Small intestine (tissue), 7 donors: ENCODE measurements at regions not wholly inside any gene's neighbourhood (a gene's known extent, or its start where the extent isn't known, plus 50 kb on each side); places are given as distances from the start of the nearest gene placed in this dataset.

Source experiments
- DNase-seq, 2 donors: peaks; one replicate each; pipeline versions ENCODE4 v3.0.0 to v3.0.0-alpha.2; 2013
- FAIRE-seq: peaks from 2 replicates; lab custom pipeline; 2012; peaks lifted over from hg19 to GRCh38; lab: Jason Lieb, UNC
- H3K27ac ChIP-seq, 3 donors: one replicate each; pipeline ENCODE4 v1.5.1; 2013; ENCODE audit warnings: low read length in 2 of 3, mild to moderate bottlenecking in 2 of 3, control low read depth in 1 of 3, inconsistent platforms in 1 of 3, low read depth in 1 of 3, moderate library complexity in 1 of 3
- H3K27me3 ChIP-seq, 3 donors: one replicate each; pipeline ENCODE4 v1.6.1; 2013; ENCODE audit warnings: low read length in 3 of 3, inconsistent platforms in 1 of 3; ENCODE audit not compliant: control insufficient read depth in 3 of 3, insufficient read depth in 3 of 3
- H3K36me3 ChIP-seq, 3 donors: one replicate each; pipeline ENCODE4 v1.6.1; 2013; ENCODE audit warnings: low read length in 3 of 3, inconsistent platforms in 1 of 3, low read depth in 1 of 3, mild to moderate bottlenecking in 1 of 3, moderate library complexity in 1 of 3; ENCODE audit not compliant: control insufficient read depth in 3 of 3, insufficient read depth in 2 of 3
- H3K4me1 ChIP-seq, 3 donors: one replicate each; pipeline ENCODE4 v1.6.1; 2013; ENCODE audit warnings: low read length in 2 of 3, inconsistent platforms in 1 of 3, low read depth in 1 of 3, mild to moderate bottlenecking in 1 of 3, moderate library complexity in 1 of 3; ENCODE audit not compliant: control insufficient read depth in 3 of 3, insufficient read depth in 2 of 3
- H3K4me3 ChIP-seq, 3 donors: one replicate each; pipeline ENCODE4 v1.5.1; 2013; ENCODE audit warnings: low read length in 3 of 3, control low read depth in 1 of 3, inconsistent platforms in 1 of 3, low read depth in 1 of 3, mild to moderate bottlenecking in 1 of 3, moderate library complexity in 1 of 3
- H3K9me3 ChIP-seq, 2 donors: one replicate each; pipeline ENCODE4 v1.6.1; 2013; ENCODE audit warnings: low read depth in 1 of 2, low read length in 1 of 2; ENCODE audit not compliant: control insufficient read depth in 2 of 2, insufficient read depth in 1 of 2
- WGBS, 3 donors: extraction: QIAGEN DNeasy Blood & Tissue Kit; methylation state at CpG; one replicate each; pipeline ENCODE4 v1.1.7; 2013; 5-methylcytosine and 5-hydroxymethylcytosine counted together
- donor health status: healthy with polysubstance abuse.
- donor health status: control.
- donor health status: control.
- donor health status: Bipolar disorder and iron deficiency.
- donor health status: healthy.

- Histone ChIP-seq H3K4me1 (no peaks in the 10 kb centered on the region), H3K27me3 (no peaks in the 10 kb centered on the region), H3K9me3 (peaks cover 0 to 4% of the 10 kb centered on the region in 2 donors), H3K27ac (no peak overlapping the region), H3K4me3 (no peak overlapping the region), H3K36me3 (no peaks in the 10 kb centered on the region)
- DNase-seq (no peak), FAIRE-seq (no peak)
- WGBS, 3 donors: 41 to 47% (median 46%) methylated on average over 9 of the region's 9 CpGs
Measured at GRCh38 chr5:152185547-152186245, 219.4 kb downstream of the NMUR2 start.

GRCh38 chr5:152184266-152184665 lies 220.8 kb downstream of the NMUR2 start:
- Histone ChIP-seq H3K9me3 (peaks cover 0 to 12% of the 10 kb centered on the region in 2 donors), H3K4me1 (no peaks in the 10 kb centered on the region), H3K36me3 (no peaks in the 10 kb centered on the region), H3K27me3 (no peaks in the 10 kb centered on the region), H3K27ac (no peak overlapping the region), H3K4me3 (no peak overlapping the region)
- 46 to 65% (median 61%) methylated on average over 2 of the region's 2 CpGs for WGBS, 3 donors
- FAIRE-seq (no peak), DNase-seq (no peak)

- H3K4me1 ChIP-seq: no peaks in the 10 kb centered on the region
- FAIRE-seq: no peak
- WGBS, 3 donors: 66 to 86% (median 77%) methylated on average over 3 of the region's 3 CpGs
- DNase-seq: no peak
- no peak overlapping the region for H3K4me3 ChIP-seq
- peaks cover 0 to 8% of the 10 kb centered on the region in 2 donors for H3K9me3 ChIP-seq
- no peaks in the 10 kb centered on the region for H3K27me3 ChIP-seq
- H3K36me3 ChIP-seq: no peaks in the 10 kb centered on the region
- no peak overlapping the region for H3K27ac ChIP-seq
Measured at GRCh38 chr5:152181461-152181860, 223.6 kb downstream of the NMUR2 start.

- Histone ChIP-seq H3K27me3 (no peaks in the 10 kb centered on the region), H3K27ac (no peak overlapping the region), H3K4me1 (no peaks in the 10 kb centered on the region), H3K4me3 (no peak overlapping the region), H3K9me3 (peaks cover 0 to 8% of the 10 kb centered on the region in 2 donors), H3K36me3 (no peaks in the 10 kb centered on the region)
- DNase-seq (no peak), FAIRE-seq (no peak)
- 45 to 57% (median 47%) methylated on average over 2 of the region's 2 CpGs for WGBS, 3 donors
Measured at GRCh38 chr5:152178350-152178699, 226.8 kb downstream of the NMUR2 start.

- Histone ChIP-seq H3K36me3 (no peaks in the 10 kb centered on the region), H3K27me3 (no peaks in the 10 kb centered on the region), H3K4me3 (no peak overlapping the region), H3K4me1 (no peaks in the 10 kb centered on the region), H3K9me3 (peaks cover 0 to 8% of the 10 kb centered on the region in 2 donors), H3K27ac (no peak overlapping the region)
- no peak for FAIRE-seq
- DNase-seq: no peak
- WGBS, 3 donors: 72 to 81% (median 81%) methylated on average over 6 of the region's 6 CpGs
Measured at GRCh38 chr5:152177626-152178349, 227.3 kb downstream of the NMUR2 start.

- Histone ChIP-seq H3K36me3 (no peaks in the 10 kb centered on the region), H3K4me1 (peaks cover 0 to 4% (median 0%) of the 10 kb centered on the region in 3 donors)
- 83 to 97% (median 84%) methylated on average over 1 of the region's 1 CpG for WGBS, 3 donors
Measured at GRCh38 chr5:152171888-152172287, 233.2 kb downstream of the NMUR2 start.

GRCh38 chr5:152170350-152170749 lies 234.7 kb downstream of the NMUR2 start:
- no peak for DNase-seq
- WGBS, 3 donors: 2 to 22% (median 12%) methylated on average over 4 of the region's 4 CpGs

More at GRCh38 chr5:152171888-152172287, 233.2 kb downstream of the NMUR2 start:
- Histone ChIP-seq H3K4me3 (no peak overlapping the region), H3K27me3 (no peaks in the 10 kb centered on the region), H3K9me3 (no peaks in the 10 kb centered on the region), H3K27ac (no peak overlapping the region)
- FAIRE-seq (no peak), DNase-seq (no peak)

GRCh38 chr5:152164860-152165259 lies 240.2 kb upstream of the GLRA1 start:
- H3K27me3 ChIP-seq: no peaks in the 10 kb centered on the region
- no peak for FAIRE-seq
- no peak for DNase-seq

More at GRCh38 chr5:152170350-152170749, 234.7 kb downstream of the NMUR2 start:
- Histone ChIP-seq H3K4me3 (no peak overlapping the region), H3K9me3 (no peaks in the 10 kb centered on the region), H3K4me1 (peaks cover 0 to 4% (median 0%) of the 10 kb centered on the region in 3 donors), H3K27me3 (no peaks in the 10 kb centered on the region), H3K27ac (no peak overlapping the region), H3K36me3 (no peaks in the 10 kb centered on the region)
- FAIRE-seq: no peak

More at GRCh38 chr5:152164860-152165259, 240.2 kb upstream of the GLRA1 start:
- no peak overlapping the region for H3K4me3 ChIP-seq
- no peaks in the 10 kb centered on the region for H3K36me3 ChIP-seq
- H3K27ac ChIP-seq: no peak overlapping the region
- WGBS, 3 donors: 69 to 80% (median 71%) methylated on average over 2 of the region's 2 CpGs
- H3K4me1 ChIP-seq: peaks cover 0 to 4% (median 0%) of the 10 kb centered on the region in 3 donors
- H3K9me3 ChIP-seq: no peaks in the 10 kb centered on the region
